A673 (cell line): ENCODE measurements at regions not wholly inside any gene's neighbourhood (a gene's known extent, or its start where the extent isn't known, plus 50 kb on each side); places are given as distances from the start of the nearest gene placed in this dataset.

Experiments
- BruUV-seq: library from RNA; stranded (reverse); fragments of 400-500 nt; replicated peaks from 2 replicates; lab custom pipeline; 2021; lab: Mats Ljungman, UMichigan
- CTCF ChIA-PET: fragments of 300-600 bp; sonication (Branson Sonifier 250); formaldehyde crosslinking; loops from one replicate; lab custom pipeline; 2022; ENCODE audit warnings: antibody characterized with exemption; lab: Charles Lee
- POLR2A ChIA-PET: fragments of 300-600 bp; sonication (Branson Sonifier 250); formaldehyde crosslinking; loops from one replicate; lab custom pipeline; 2022; ENCODE audit warnings: antibody characterized with exemption; ENCODE audit not compliant: low non-redundant PET; lab: Charles Lee
- DNase-seq: peaks from one replicate; pipeline ENCODE4 v3.0.0-alpha.2; 2015; ENCODE audit warnings: low spot score
- H3K27ac ChIP-seq: fragments of 200-600 bp; sonication (generic); 2 replicates; pipeline ENCODE4 v1.5.1; 2016; ENCODE audit warnings: mixed run types, low read depth, mild to moderate bottlenecking, mixed read lengths, antibody characterized with exemption, low read length; ENCODE audit not compliant: poor library complexity, severe bottlenecking
- H3K27me3 ChIP-seq: fragments of 200-600 bp; sonication (generic); replicated peaks from 2 replicates; pipeline ENCODE4 v1.6.1; 2017; ENCODE audit warnings: mixed run types, low read depth, mild to moderate bottlenecking, mixed read lengths, antibody characterized with exemption, low read length; ENCODE audit not compliant: insufficient read depth, poor library complexity
- H3K36me3 ChIP-seq: fragments of 200-600 bp; sonication (generic); 2 replicates; pipeline ENCODE4 v1.6.1; 2016; ENCODE audit warnings: mixed run types, mild to moderate bottlenecking, mixed read lengths, antibody characterized with exemption, low read length; ENCODE audit not compliant: insufficient read depth, poor library complexity, severe bottlenecking
- H3K4me1 ChIP-seq: fragments of 200-600 bp; sonication (generic); 2 replicates; pipeline ENCODE4 v1.6.1; 2017; ENCODE audit warnings: mixed run types, mild to moderate bottlenecking, mixed read lengths, antibody characterized with exemption, low read length; ENCODE audit not compliant: insufficient read depth, poor library complexity, severe bottlenecking
- H3K4me3 ChIP-seq: fragments of 200-600 bp; sonication (generic); 2 replicates; pipeline ENCODE4 v1.5.1; 2016; ENCODE audit warnings: low read depth, mixed run types, mild to moderate bottlenecking, mixed read lengths, low read length; ENCODE audit not compliant: poor library complexity, severe bottlenecking
- H3K9me3 ChIP-seq: fragments of 200-600 bp; sonication (generic); 2 replicates; pipeline ENCODE4 v1.6.1; 2016; ENCODE audit warnings: mixed run types, low read depth, mild to moderate bottlenecking, mixed read lengths, antibody characterized with exemption, low read length; ENCODE audit not compliant: poor library complexity, severe bottlenecking
- EZH2 ChIP-seq: fragments of 200-600 bp; sonication (generic); IDR thresholded peaks from 2 replicates; pipeline ENCODE4 v1.6.1; 2017; ENCODE audit warnings: borderline replicate concordance, low read depth, mild to moderate bottlenecking, mixed read lengths, antibody characterized with exemption, low read length; ENCODE audit not compliant: poor library complexity, severe bottlenecking
- intact Hi-C: fragments of 100-400 bp; cut with micrococcal nuclease; formaldehyde crosslinking; loops from one replicate; pipeline ENCODE4 v1.10.0; 2022; ENCODE audit not compliant: unreplicated experiment
- TF ChIP-seq, protein P1 (sequence below): fragments of 300-800, 200-600 bp; sonication (generic); conservative IDR thresholded peaks from 2 replicates; pipeline ENCODE4 v1.5.1; 2017; ENCODE audit warnings: low read depth, mild to moderate bottlenecking, antibody characterized with exemption, low read length, moderate library complexity, mixed read lengths

DNA sequence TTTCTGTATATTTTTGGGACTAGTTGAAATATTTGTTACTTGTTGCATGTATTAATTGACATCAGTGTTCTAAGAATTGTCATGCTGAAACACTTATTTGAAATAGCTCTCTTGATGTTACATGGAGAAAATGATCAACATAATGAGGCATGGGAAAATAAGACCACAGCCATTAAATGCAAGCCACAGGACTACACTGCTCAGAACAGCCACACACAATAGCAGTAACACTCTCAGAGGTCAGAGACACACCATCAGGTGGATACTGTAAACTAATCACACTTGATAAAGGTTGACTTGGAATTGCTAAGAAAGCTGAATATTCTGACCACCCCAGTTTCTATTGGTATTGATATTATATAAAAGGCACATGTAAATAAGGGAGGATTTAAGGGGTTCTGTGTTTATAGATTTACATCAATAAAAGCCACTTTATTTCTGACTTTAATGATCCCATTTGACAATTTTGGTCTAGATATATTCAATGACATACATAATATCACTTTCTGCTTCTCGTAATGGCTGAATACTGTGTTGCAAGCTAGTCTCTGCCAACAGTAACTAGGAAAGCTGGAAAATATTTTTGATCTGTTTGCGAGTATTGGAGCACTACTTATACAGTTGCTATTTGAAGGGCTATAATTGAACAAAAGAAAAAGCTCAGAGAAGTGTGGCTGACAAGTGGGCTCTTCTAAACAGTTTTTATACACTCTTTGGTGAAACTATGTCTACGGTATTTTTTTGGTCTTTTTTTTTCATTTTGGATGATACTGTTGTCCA lies 876.5 kb upstream of the INTU start:
- Histone ChIP-seq H3K4me3 (no peak overlapping the region), H3K27me3 (no peaks in the 10 kb centered on the region), H3K4me1 (no peaks in the 10 kb centered on the region), H3K9me3 (no peaks in the 10 kb centered on the region), H3K36me3 (no peaks in the 10 kb centered on the region), H3K27ac (no peak overlapping the region)
- intact Hi-C loops, result no loop called here
- TF ChIP-seq, protein P1, sequence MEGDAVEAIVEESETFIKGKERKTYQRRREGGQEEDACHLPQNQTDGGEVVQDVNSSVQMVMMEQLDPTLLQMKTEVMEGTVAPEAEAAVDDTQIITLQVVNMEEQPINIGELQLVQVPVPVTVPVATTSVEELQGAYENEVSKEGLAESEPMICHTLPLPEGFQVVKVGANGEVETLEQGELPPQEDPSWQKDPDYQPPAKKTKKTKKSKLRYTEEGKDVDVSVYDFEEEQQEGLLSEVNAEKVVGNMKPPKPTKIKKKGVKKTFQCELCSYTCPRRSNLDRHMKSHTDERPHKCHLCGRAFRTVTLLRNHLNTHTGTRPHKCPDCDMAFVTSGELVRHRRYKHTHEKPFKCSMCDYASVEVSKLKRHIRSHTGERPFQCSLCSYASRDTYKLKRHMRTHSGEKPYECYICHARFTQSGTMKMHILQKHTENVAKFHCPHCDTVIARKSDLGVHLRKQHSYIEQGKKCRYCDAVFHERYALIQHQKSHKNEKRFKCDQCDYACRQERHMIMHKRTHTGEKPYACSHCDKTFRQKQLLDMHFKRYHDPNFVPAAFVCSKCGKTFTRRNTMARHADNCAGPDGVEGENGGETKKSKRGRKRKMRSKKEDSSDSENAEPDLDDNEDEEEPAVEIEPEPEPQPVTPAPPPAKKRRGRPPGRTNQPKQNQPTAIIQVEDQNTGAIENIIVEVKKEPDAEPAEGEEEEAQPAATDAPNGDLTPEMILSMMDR, result no peak
- TF ChIP-seq EZH2, result no peak
- DNase-seq, result no peak
- ChIA-PET CTCF (no interaction called here), POLR2A (no interaction called here)
- no TSS peak for BruUV-seq

DNA sequence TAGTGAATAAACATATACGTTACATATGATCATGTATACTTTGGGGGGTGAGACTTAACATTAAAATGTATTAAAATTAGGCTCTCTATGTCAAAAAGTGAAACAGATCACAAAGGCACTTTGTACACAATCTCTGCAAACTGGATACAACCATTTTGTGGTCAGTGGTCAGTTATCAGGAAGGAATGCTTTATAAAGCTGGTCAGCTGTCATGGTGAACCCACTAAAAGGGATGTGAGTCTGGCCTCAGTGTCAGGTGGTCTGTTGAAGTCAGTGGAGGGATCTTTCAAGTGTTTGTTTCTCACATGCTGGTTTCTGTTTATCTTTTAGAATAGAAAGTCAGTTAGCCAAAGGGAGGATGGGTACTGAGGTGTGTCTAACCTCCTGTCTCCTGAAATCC lies 875.5 kb upstream of the INTU start:
- intact Hi-C loops, result no loop called here
- H3K4me1 ChIP-seq, result no peaks in the 10 kb centered on the region
- BruUV-seq, result no TSS peak
- no peak overlapping the region for H3K27ac ChIP-seq
- ChIA-PET CTCF (no interaction called here), POLR2A (no interaction called here)
- no peak overlapping the region for H3K4me3 ChIP-seq
- H3K36me3 ChIP-seq, result no peaks in the 10 kb centered on the region
- no peak for TF ChIP-seq EZH2
- TF ChIP-seq, protein P1, result no peak
- DNase-seq, result no peak
- no peaks in the 10 kb centered on the region for H3K27me3 ChIP-seq
- H3K9me3 ChIP-seq, result no peaks in the 10 kb centered on the region

DNA sequence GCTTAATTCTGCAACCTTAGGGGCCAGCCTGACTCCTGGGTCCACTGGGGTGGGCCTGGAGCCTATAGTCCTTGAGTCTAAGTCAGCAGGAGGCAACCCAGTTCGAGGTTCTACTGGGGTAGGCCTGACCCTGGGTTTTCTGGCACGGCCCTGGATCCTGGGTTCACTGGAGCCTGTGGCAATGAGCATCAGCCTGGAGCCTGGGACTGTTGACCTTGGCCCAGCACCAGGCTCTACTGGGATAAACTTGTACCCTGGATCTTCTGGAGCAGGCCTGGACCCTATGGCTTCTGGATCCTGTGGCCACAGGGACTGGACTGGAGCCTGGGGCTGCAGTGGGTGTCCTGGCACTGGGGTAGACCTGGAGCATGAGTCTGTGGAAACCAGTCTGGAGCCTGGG lies 874.3 kb upstream of the INTU start:
- TF ChIP-seq, protein P1, result no peak
- no peak for TF ChIP-seq EZH2
- H3K9me3 ChIP-seq, result no peaks in the 10 kb centered on the region
- intact Hi-C loops, result no loop called here
- no peak overlapping the region for H3K4me3 ChIP-seq
- DNase-seq, result no peak
- H3K4me1 ChIP-seq, result no peaks in the 10 kb centered on the region
- ChIA-PET CTCF (no interaction called here), POLR2A (no interaction called here)
- no peak overlapping the region for H3K27ac ChIP-seq
- H3K36me3 ChIP-seq, result no peaks in the 10 kb centered on the region
- no peaks in the 10 kb centered on the region for H3K27me3 ChIP-seq
- BruUV-seq, result no TSS peak
